DMS 273 (cell line): ENCODE measurements at regions not wholly inside any gene's neighbourhood (a gene's known extent, or its start where the extent isn't known, plus 50 kb on each side); places are given as distances from the start of the nearest gene placed in this dataset.

Source experiments
- DNase-seq: peaks from one replicate; lab custom pipeline; 2025; ENCODE audit not compliant: unreplicated experiment; lab: John Stamatoyannopoulos, UW

- no peak for DNase-seq
Measured at GRCh38 chr10:91335147-91335546, 75.0 kb upstream of the HECTD2 start.

- no peak for DNase-seq
Measured at GRCh38 chr10:91339729-91340128, 70.4 kb upstream of the HECTD2 start.

GRCh38 chr10:91340613-91341362 lies 69.4 kb upstream of the HECTD2 start:
- DNase-seq = peak; percentile 69

- no peak for DNase-seq
Measured at GRCh38 chr10:91341686-91342085, 68.5 kb upstream of the HECTD2 start.

- no peak for DNase-seq
Measured at GRCh38 chr10:91343010-91343409, 67.1 kb upstream of the HECTD2 start.

GRCh38 chr10:91344117-91344856 lies 65.9 kb upstream of the HECTD2 start:
- DNase-seq = no peak

GRCh38 chr10:91345716-91346115 lies 64.4 kb upstream of the HECTD2 start:
- DNase-seq = no peak

- no peak for DNase-seq
Measured at GRCh38 chr10:91347529-91347928, 62.6 kb upstream of the HECTD2 start.

GRCh38 chr10:91349381-91349780 lies 60.8 kb upstream of the HECTD2 start:
- no peak for DNase-seq

GRCh38 chr10:91350651-91351081 lies 59.5 kb upstream of the HECTD2 start:
- peak; percentile 4 for DNase-seq

GRCh38 chr10:91352760-91353159 lies 57.4 kb upstream of the HECTD2 start:
- no peak for DNase-seq

GRCh38 chr10:91354166-91355075 lies 55.7 kb upstream of the HECTD2 start:
- DNase-seq = no peak

GRCh38 chr10:91355998-91356397 lies 54.1 kb upstream of the HECTD2 start:
- DNase-seq = no peak

GRCh38 chr10:91357497-91357896 lies 52.6 kb upstream of the HECTD2 start:
- DNase-seq = no peak
